ENCODE measurements at regions not wholly inside any gene's neighbourhood (a gene's known extent, or its start where the extent isn't known, plus 50 kb on each side); places are given as distances from the start of the nearest gene placed in this dataset.

- H3K4me3 ChIP-seq (ENCODE audit: low read depth, low read length) = no peak overlapping the region
- no peak for TF ChIP-seq CTCF (conservative IDR thresholded peaks at IDR 0.05; ENCODE audit: low read depth, low read length)
- no peak for DNase-seq (ENCODE audit: low read depth)
These were observed 326.4 kb downstream of the MEI4 start for GRCh38 chr6:77979204-77979603.

- DNase-seq (ENCODE audit: low read depth) = no peak
- TF ChIP-seq CTCF (conservative IDR thresholded peaks at IDR 0.05; ENCODE audit: low read depth, low read length) = no peak
- no peak overlapping the region for H3K4me3 ChIP-seq (ENCODE audit: low read depth, low read length)
These were observed 333.7 kb downstream of the MEI4 start for GRCh38 chr6:77986380-77987034.

- no peak for TF ChIP-seq CTCF (conservative IDR thresholded peaks at IDR 0.05; ENCODE audit: low read depth, low read length)
- DNase-seq (ENCODE audit: low read depth) = no peak
- H3K4me3 ChIP-seq (ENCODE audit: low read depth, low read length) = no peak overlapping the region
These were observed 334.2 kb downstream of the MEI4 start for GRCh38 chr6:77987035-77987384.

GRCh38 chr6:78010130-78010529 is 357.3 kb downstream of the MEI4 start:
- no peak for DNase-seq (ENCODE audit: low read depth)
- TF ChIP-seq CTCF (conservative IDR thresholded peaks at IDR 0.05; ENCODE audit: low read depth, low read length) = no peak
- no peak overlapping the region for H3K4me3 ChIP-seq (ENCODE audit: low read depth, low read length)

GRCh38 chr6:78020586-78020985 is 367.7 kb downstream of the MEI4 start:
- H3K4me3 ChIP-seq (ENCODE audit: low read depth, low read length) = no peak overlapping the region
- TF ChIP-seq CTCF (conservative IDR thresholded peaks at IDR 0.05; ENCODE audit: low read depth, low read length) = no peak
- no peak for DNase-seq (ENCODE audit: low read depth)

GRCh38 chr6:78025502-78025901 is 372.7 kb downstream of the MEI4 start:
- no peak for TF ChIP-seq CTCF (conservative IDR thresholded peaks at IDR 0.05; ENCODE audit: low read depth, low read length)
- DNase-seq (ENCODE audit: low read depth) = no peak
- H3K4me3 ChIP-seq (ENCODE audit: low read depth, low read length) = no peak overlapping the region

GRCh38 chr6:78031228-78031627 is 378.4 kb downstream of the MEI4 start:
- H3K4me3 ChIP-seq (ENCODE audit: low read depth, low read length) = no peak overlapping the region
- no peak for TF ChIP-seq CTCF (conservative IDR thresholded peaks at IDR 0.05; ENCODE audit: low read depth, low read length)
- no peak for DNase-seq (ENCODE audit: low read depth)

Measured in choroid plexus epithelial cell (primary cell).